A549 (cell line): ENCODE measurements at regions not wholly inside any gene's neighbourhood (a gene's known extent, or its start where the extent isn't known, plus 50 kb on each side); places are given as distances from the start of the nearest gene placed in this dataset.

Source experiments
- ATAC-seq, 2 experiments: fragments of 200-7000 bp in 1 of 2; fragments of >200 bp in 1 of 2; cut with Nextera tagmentation in 1 of 2; cut with Tn5 transposase in 1 of 2; 3 replicates each; pipeline versions ENCODE4 v1.8.0 to v1.9.1; 2018 to 2020; ENCODE audit warnings: mild to moderate bottlenecking in 1 of 2, moderate library complexity in 1 of 2
- CTCF ChIA-PET: fragments of 300-600 bp; sonication (Branson Sonifier 250); formaldehyde crosslinking; extraction: SDS; loops from one replicate; lab custom pipeline; 2021; ENCODE audit warnings: antibody characterized with exemption, inconsistent platforms; lab: Yijun Ruan, JAX
- POLR2A ChIA-PET: fragments of 350-600 bp; formaldehyde crosslinking; extraction: SDS; loops from one replicate; lab custom pipeline; 2021; ENCODE audit warnings: antibody characterized with exemption, inconsistent platforms; lab: Yijun Ruan, JAX
- DNase-seq, 2 experiments: peaks; one replicate each; pipeline versions ENCODE4 v3.0.0 to v3.0.0-alpha.2; 2011 to 2016; ENCODE audit warnings: low read depth in 1 of 2, low spot score in 1 of 2
- FAIRE-seq: peaks from 2 replicates; lab custom pipeline; 2011; peaks lifted over from hg19 to GRCh38; lab: Jason Lieb, UNC
- H3K27ac ChIP-seq, 2 experiments: fragments of >200 bp; sonication (Bioruptor Twin); formaldehyde crosslinking; 3 replicates each; pipeline ENCODE4 v1.5.1; 2016 to 2017
- H3K4me1 ChIP-seq: fragments of >200 bp; sonication (Bioruptor Twin); formaldehyde crosslinking; 3 replicates; pipeline ENCODE4 v1.6.1; 2016
- H3K4me2 ChIP-seq: fragments of >200 bp; sonication (Bioruptor Twin); formaldehyde crosslinking; 3 replicates; pipeline ENCODE4 v1.6.1; 2016
- H3K4me3 ChIP-seq: fragments of >200 bp; sonication (Bioruptor Twin); formaldehyde crosslinking; 3 replicates; pipeline ENCODE4 v1.5.1; 2016
- H3K9me3 ChIP-seq: fragments of >200 bp; sonication (Bioruptor Twin); formaldehyde crosslinking; 3 replicates; pipeline ENCODE4 v1.6.1; 2016
- CBX2 ChIP-seq: fragments of 200-600 bp; sonication (generic); IDR thresholded peaks from 2 replicates; pipeline ENCODE4 v1.6.1; 2016; ENCODE audit warnings: low read depth, mild to moderate bottlenecking, borderline replicate concordance
- CEBPB ChIP-seq, 2 experiments: fragments of >200 bp in 1 of 2; sonication (Bioruptor Twin) in 1 of 2; formaldehyde crosslinking in 1 of 2; IDR thresholded peaks; 2 replicates each; pipeline ENCODE4 v1.6.1; 2012 to 2016
- CHD4 ChIP-seq: fragments of 200-600 bp; sonication (generic); IDR thresholded peaks from 2 replicates; pipeline ENCODE4 v1.6.1; 2016; ENCODE audit warnings: antibody characterized with exemption, mild to moderate bottlenecking, borderline replicate concordance
- EHF ChIP-seq: fragments of 250-450 bp; sonication (Bioruptor Pico); IDR thresholded peaks from 2 replicates; pipeline ENCODE4 v1.5.0; 2020; ENCODE audit warnings: mild to moderate bottlenecking
- EHMT2 ChIP-seq: fragments of 200-600 bp; sonication (generic); IDR thresholded peaks from 2 replicates; pipeline ENCODE4 v1.6.1; 2016; ENCODE audit warnings: antibody characterized with exemption, low read depth, mild to moderate bottlenecking, moderate library complexity
- ELK1 ChIP-seq: fragments of 150-350 bp; IDR thresholded peaks from 2 replicates; pipeline ENCODE4 v1.6.1; 2014; ENCODE audit warnings: low read depth, mild to moderate bottlenecking, low read length
- HES2 ChIP-seq: fragments of >200 bp; sonication (Bioruptor Twin); formaldehyde crosslinking; IDR thresholded peaks from 2 replicates; pipeline ENCODE4 v1.6.1; 2016
- HEYL ChIP-seq: fragments of 250-450 bp; sonication (Bioruptor Pico); IDR thresholded peaks from 2 replicates; pipeline ENCODE4 v1.8.0; 2021; ENCODE audit warnings: mild to moderate bottlenecking, moderate library complexity
- HOXA7 ChIP-seq: fragments of 250-450 bp; sonication (Bioruptor Pico); IDR thresholded peaks from 2 replicates; pipeline ENCODE4 v1.5.0; 2020; ENCODE audit warnings: mild to moderate bottlenecking, moderate library complexity
- HOXB5 ChIP-seq: fragments of 250-450 bp; sonication (Bioruptor Pico); IDR thresholded peaks from 2 replicates; pipeline ENCODE4 v1.5.0; 2020; ENCODE audit warnings: mild to moderate bottlenecking, moderate library complexity
- JUNB ChIP-seq: fragments of >200 bp; sonication (Bioruptor Twin); formaldehyde crosslinking; IDR thresholded peaks from 2 replicates; pipeline ENCODE4 v1.6.1; 2016
- KDM5A ChIP-seq: fragments of 200-600 bp; sonication (generic); IDR thresholded peaks from 2 replicates; pipeline ENCODE4 v1.6.1; 2016; ENCODE audit warnings: antibody characterized with exemption, mild to moderate bottlenecking
- MAFK ChIP-seq: fragments of 450-650 bp; IDR thresholded peaks from 2 replicates; pipeline ENCODE4 v1.6.1; 2014; ENCODE audit not compliant: partially characterized antibody
- MAZ ChIP-seq: fragments of 150-350 bp; IDR thresholded peaks from 2 replicates; pipeline ENCODE4 v1.6.1; 2014; ENCODE audit warnings: antibody characterized with exemption, low read depth, low read length, borderline replicate concordance
- NFE2L2 ChIP-seq: fragments of 150-350 bp; conservative IDR thresholded peaks from 2 replicates; pipeline ENCODE4 v1.6.1; 2014; ENCODE audit warnings: low read length
- POLR2A ChIP-seq: IDR thresholded peaks from 2 replicates; pipeline ENCODE4 v1.6.1; 2012; ENCODE audit warnings: mild to moderate bottlenecking, low read length
- POLR2AphosphoS2 ChIP-seq: conservative IDR thresholded peaks from 2 replicates; pipeline ENCODE4 v1.6.1; 2012; ENCODE audit warnings: low read length, improper control_type of control experiment, inconsistent platforms
- RAD21 ChIP-seq, 2 experiments: fragments of >200 bp in 1 of 2; sonication (Bioruptor Twin) in 1 of 2; formaldehyde crosslinking in 1 of 2; IDR thresholded peaks in 1 of 2; conservative IDR thresholded peaks in 1 of 2; 2 replicates in 1 of 2; 3 replicates in 1 of 2; pipeline ENCODE4 v1.6.1; 2012 to 2018; ENCODE audit warnings: inconsistent platforms in 1 of 2
- RFX5 ChIP-seq: fragments of 450-650 bp; IDR thresholded peaks from 2 replicates; pipeline ENCODE4 v1.7.1; 2014; ENCODE audit warnings: antibody characterized with exemption, mild to moderate bottlenecking, moderate library complexity
- SMC3 ChIP-seq: fragments of >200 bp; sonication (Bioruptor Twin); formaldehyde crosslinking; IDR thresholded peaks from 3 replicates; pipeline ENCODE4 v1.6.1; 2018; ENCODE audit warnings: inconsistent platforms
- USF2 ChIP-seq: fragments of 450-650 bp; IDR thresholded peaks from 2 replicates; pipeline ENCODE4 v1.6.1; 2014; ENCODE audit warnings: antibody characterized with exemption
- ZNF302 ChIP-seq: fragments of 250-450 bp; sonication (Bioruptor Pico); IDR thresholded peaks from 2 replicates; pipeline ENCODE4 v1.9.0; 2021; ENCODE audit warnings: inconsistent platforms, mild to moderate bottlenecking, moderate library complexity
- WGBS: methylation state at CpG from one replicate; pipeline ENCODE4 v1.1.6; 2017; ENCODE audit errors: missing lambda C conversion rate; 5-methylcytosine and 5-hydroxymethylcytosine counted together

DNA sequence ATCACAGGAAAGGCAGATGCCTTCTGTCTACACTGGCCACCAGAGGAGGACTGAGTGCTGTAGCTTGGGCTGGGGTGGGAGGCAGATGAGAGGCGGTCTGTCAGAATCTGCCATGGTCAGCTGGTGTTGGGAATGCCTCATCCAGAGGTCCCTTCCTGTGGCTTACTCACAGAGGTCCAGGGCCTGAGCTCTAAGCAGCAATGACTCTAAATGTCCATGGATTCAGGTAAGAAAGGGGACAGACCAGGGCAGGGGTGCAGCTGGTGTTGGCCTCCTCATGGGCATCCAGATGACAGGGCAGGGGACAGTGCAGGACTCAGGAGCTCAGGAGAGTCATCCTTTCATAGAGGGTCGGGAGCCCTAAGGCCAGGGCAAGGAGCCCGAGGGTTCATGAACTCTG lies 165.0 kb downstream of the ICE1 start (continued):
- no peak for TF ChIP-seq HES2

DNA sequence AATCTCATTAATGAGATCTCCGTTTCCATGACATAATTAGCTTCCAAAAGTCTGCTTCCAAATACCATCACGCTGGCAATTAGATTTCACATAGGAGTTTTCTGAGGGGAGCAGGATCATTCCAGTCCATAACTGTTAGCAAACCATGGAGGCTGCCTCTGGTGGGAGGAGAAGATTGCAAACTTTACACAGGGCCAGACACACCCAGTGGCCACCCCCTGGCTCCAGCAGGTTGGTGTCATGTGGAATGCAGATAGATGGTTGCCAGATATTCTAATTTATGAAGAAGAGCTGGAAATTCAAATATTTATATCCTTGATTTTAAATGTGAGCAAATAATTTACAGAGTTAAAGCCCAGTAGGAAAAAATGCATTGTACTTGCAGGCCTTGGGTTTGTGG lies 164.2 kb downstream of the ICE1 start:
- ATAC-seq = no peak
- ChIA-PET CTCF (interaction anchor here (0.7 kb wide), 1 partner anchor 19 kb away, joined by 3 read pairs; no protein-coding TSS in a partner anchor), POLR2A (no interaction called here)

DNA sequence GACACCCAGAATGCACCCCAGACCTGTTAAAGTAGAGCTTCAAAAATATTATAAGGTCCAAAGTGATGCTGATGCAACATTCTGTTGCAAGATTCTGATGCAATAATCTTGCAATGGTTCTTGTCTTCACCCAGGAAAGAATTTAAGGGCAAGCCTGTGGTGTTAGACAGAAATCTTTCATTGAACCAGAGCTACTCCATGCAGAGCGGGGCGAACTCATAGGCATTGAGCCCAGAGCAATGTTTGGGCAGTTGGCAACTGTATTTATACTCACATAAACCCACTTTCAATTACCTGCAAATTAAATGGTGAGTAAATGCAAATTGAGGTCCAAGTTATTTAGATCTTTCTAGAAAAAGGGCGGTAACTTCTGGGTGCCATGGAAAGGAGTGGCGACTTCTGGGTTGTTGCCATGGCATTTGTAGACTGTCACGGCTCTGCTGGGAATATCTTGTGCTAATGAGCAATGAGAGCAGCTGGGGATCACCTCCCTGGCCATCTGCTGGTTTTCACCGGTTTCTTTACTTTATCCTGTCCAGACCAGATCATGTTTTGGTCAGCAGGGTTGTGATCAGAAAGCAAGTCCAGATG lies 163.4 kb downstream of the ICE1 start:
- ChIA-PET CTCF (interaction anchor here (0.6 to 0.7 kb wide), 2 partner anchors 20 to 1158 kb away, joined by 3 read pairs; no protein-coding TSS in a partner anchor), POLR2A (no interaction called here)
- no peak overlapping the region for H3K4me3 ChIP-seq
- TF ChIP-seq HEYL (no peak), CEBPB (IDR thresholded peaks at IDR 0.05) (0 out of 4 replicates have a peak, but pooled peaks of 1 of the 2 experiments have one; percentile 7), HOXB5 (no peak), CBX2 (no peak)
- TF ChIP-seq, all 56 proteins: peak for 1
- FAIRE-seq (no peak), DNase-seq (no peak), ATAC-seq (no peak)
- Histone ChIP-seq H3K9me3 (no peaks in the 10 kb centered on the region), H3K4me1 (no peaks in the 10 kb centered on the region), H3K27ac (no peak overlapping the region), H3K4me2 (no peak overlapping the region)
- 7% methylated on average over 6 of the region's 6 CpGs for WGBS

More for the DNA sequence above, 164.2 kb downstream of the ICE1 start:
- no peak for DNase-seq
- Histone ChIP-seq H3K4me3 (no peak overlapping the region), H3K4me1 (no peaks in the 10 kb centered on the region)
- TF ChIP-seq POLR2AphosphoS2 (no peak), ELK1 (no peak), MAZ (no peak), SMC3 (no peak), CBX2 (no peak), KDM5A (no peak), RAD21 (conservative IDR thresholded peaks at IDR 0.05 in 1 of 2, IDR thresholded peaks at IDR 0.05 in 1 of 2) (no peak), HOXA7 (CRISPR knock-in tag) (no peak), MAFK (no peak), EHMT2 (no peak), USF2 (no peak), JUNB (no peak), HOXB5 (no peak), NFE2L2 (no peak), HEYL (no peak), CEBPB (IDR thresholded peaks at IDR 0.05) (no peak), ZNF302 (no peak), CHD4 (no peak)
- TF ChIP-seq, all 56 proteins: peak for 0
- no peak overlapping the region for H3K27ac ChIP-seq
- 4% methylated on average over 2 of the region's 2 CpGs for WGBS
- no peaks in the 10 kb centered on the region for H3K9me3 ChIP-seq
- no peak for FAIRE-seq
- no peak overlapping the region for H3K4me2 ChIP-seq

- Histone ChIP-seq H3K4me2 (no peak overlapping the region), H3K27ac (no peak overlapping the region), H3K4me3 (no peak overlapping the region), H3K9me3 (no peaks in the 10 kb centered on the region), H3K4me1 (no peaks in the 10 kb centered on the region)
- ATAC-seq = no peak
- POLR2A ChIA-PET = no interaction called here
- no peak for FAIRE-seq
- DNase-seq = no peak
- CTCF ChIA-PET = no interaction called here
- WGBS = 0% methylated on average over 4 of the region's 4 CpGs
- TF ChIP-seq HOXA7 (CRISPR knock-in tag) = no peak
- TF ChIP-seq HOXB5 = no peak
- no peak for TF ChIP-seq USF2
- no peak for TF ChIP-seq POLR2A
- TF ChIP-seq RFX5 = no peak
- TF ChIP-seq EHF (CRISPR knock-in tag) = no peak
These were observed 162.3 kb downstream of the ICE1 start for GRCh38 chr5:5584751-5585150.
